Esophagus muscularis mucosa (tissue), 4 donors: ENCODE measurements at regions not wholly inside any gene's neighbourhood (a gene's known extent, or its start where the extent isn't known, plus 50 kb on each side); places are given as distances from the start of the nearest gene placed in this dataset.
"Not testable (repeated sequence)": the region's sequence is repeated elsewhere in the genome, so short reads cannot be mapped to it uniquely, and the experiment has no call there.

Source experiments
- DNase-seq: peaks from one replicate; pipeline ENCODE4 v3.0.0-alpha.2; 2017; ENCODE audit errors: extremely low spot score
- H3K27ac ChIP-seq, 4 donors: fragments of 200-600 bp; sonication (generic); replicated peaks in 1 of 4; 1 replicate in 3 of 4; 2 replicates in 1 of 4; pipeline ENCODE4 v1.5.1; 2016 to 2019; ENCODE audit warnings: mild to moderate bottlenecking in 1 of 4
- H3K27me3 ChIP-seq, 4 donors: fragments of 200-600 bp; sonication (generic); one replicate each; pipeline versions ENCODE4 v1.5.1 to v1.6.0; 2016 to 2019
- H3K36me3 ChIP-seq, 4 donors: fragments of 200-600 bp; sonication (generic); one replicate each; pipeline ENCODE4 v1.5.1; 2016 to 2019
- H3K4me1 ChIP-seq, 4 donors: fragments of 200-600 bp; sonication (generic); one replicate each; pipeline ENCODE4 v1.5.1; 2016 to 2019
- H3K4me3 ChIP-seq, 4 donors: fragments of 200-600 bp; sonication (generic); 1 replicate in 2 of 4; 2 replicates in 2 of 4; pipeline ENCODE4 v1.5.1; 2016 to 2019; ENCODE audit warnings: mild to moderate bottlenecking in 4 of 4, moderate library complexity in 1 of 4
- H3K9me3 ChIP-seq, 4 donors: fragments of 200-600 bp; sonication (generic); 1 replicate in 3 of 4; 2 replicates in 1 of 4; pipeline ENCODE4 v1.5.1; 2016 to 2019
- EP300 ChIP-seq: sonication (generic); formaldehyde crosslinking; IDR thresholded peaks from one replicate; pipeline ENCODE4 v1.6.1; 2017; ENCODE audit warnings: antibody characterized with exemption
- POLR2A ChIP-seq: fragments of 450-650 bp; IDR thresholded peaks from one replicate; pipeline ENCODE4 v1.6.1; 2017; ENCODE audit warnings: antibody characterized with exemption, moderate library complexity, mild to moderate bottlenecking, low read depth
- POLR2AphosphoS5 ChIP-seq, 2 donors: sonication (generic); formaldehyde crosslinking; IDR thresholded peaks; one replicate each; pipeline ENCODE4 v1.6.1; 2017; ENCODE audit warnings: antibody characterized with exemption in 2 of 2
- WGBS: methylation state at CpG from one replicate; pipeline ENCODE4 v1.1.5; 2018; 5-methylcytosine and 5-hydroxymethylcytosine counted together
- intact Hi-C: fragments of 100-400 bp; cut with DNase I; formaldehyde crosslinking; loops from one replicate; pipeline ENCODE4 v1.15.1; 2023
- TF ChIP-seq, protein P1 (sequence below), 3 experiments: fragments of 200-600 bp in 2 of 3; fragments of 450-650 bp in 1 of 3; sonication (generic) in 2 of 3; IDR thresholded peaks; one replicate each; pipeline ENCODE4 v1.5.1; 2017 to 2019; ENCODE audit warnings: antibody characterized with exemption in 3 of 3, mild to moderate bottlenecking in 2 of 3, moderate library complexity in 1 of 3

- WGBS: 92% methylated on average over 8 of the region's 8 CpGs
- H3K4me1 ChIP-seq: peaks cover 0 to 5% (median 0%) of the 10 kb centered on the region in 4 donors
- no peak overlapping the region for H3K4me3 ChIP-seq
- no peak for TF ChIP-seq EP300
- TF ChIP-seq, protein P1, sequence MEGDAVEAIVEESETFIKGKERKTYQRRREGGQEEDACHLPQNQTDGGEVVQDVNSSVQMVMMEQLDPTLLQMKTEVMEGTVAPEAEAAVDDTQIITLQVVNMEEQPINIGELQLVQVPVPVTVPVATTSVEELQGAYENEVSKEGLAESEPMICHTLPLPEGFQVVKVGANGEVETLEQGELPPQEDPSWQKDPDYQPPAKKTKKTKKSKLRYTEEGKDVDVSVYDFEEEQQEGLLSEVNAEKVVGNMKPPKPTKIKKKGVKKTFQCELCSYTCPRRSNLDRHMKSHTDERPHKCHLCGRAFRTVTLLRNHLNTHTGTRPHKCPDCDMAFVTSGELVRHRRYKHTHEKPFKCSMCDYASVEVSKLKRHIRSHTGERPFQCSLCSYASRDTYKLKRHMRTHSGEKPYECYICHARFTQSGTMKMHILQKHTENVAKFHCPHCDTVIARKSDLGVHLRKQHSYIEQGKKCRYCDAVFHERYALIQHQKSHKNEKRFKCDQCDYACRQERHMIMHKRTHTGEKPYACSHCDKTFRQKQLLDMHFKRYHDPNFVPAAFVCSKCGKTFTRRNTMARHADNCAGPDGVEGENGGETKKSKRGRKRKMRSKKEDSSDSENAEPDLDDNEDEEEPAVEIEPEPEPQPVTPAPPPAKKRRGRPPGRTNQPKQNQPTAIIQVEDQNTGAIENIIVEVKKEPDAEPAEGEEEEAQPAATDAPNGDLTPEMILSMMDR (IDR thresholded peaks at IDR 0.05): no peak
- TF ChIP-seq POLR2A: no peak
- no peak for TF ChIP-seq POLR2AphosphoS5 (IDR thresholded peaks at IDR 0.05)
- H3K36me3 ChIP-seq: no peaks in the 10 kb centered on the region
- no peaks in the 10 kb centered on the region for H3K27me3 ChIP-seq
- H3K9me3 ChIP-seq: no peaks in the 10 kb centered on the region
- no peak overlapping the region for H3K27ac ChIP-seq
- no peak for DNase-seq
- intact Hi-C loops: no loop called here
Measured at GRCh38 chr3:176840641-176841286, 356.5 kb downstream of the TBL1XR1 start.

- H3K4me1 ChIP-seq: no peaks in the 10 kb centered on the region
- 68% methylated on average over 2 of the region's 2 CpGs for WGBS
Measured at GRCh38 chr3:176839901-176840300, 357.4 kb downstream of the TBL1XR1 start.

GRCh38 chr3:176839466-176839865 lies 357.8 kb downstream of the TBL1XR1 start:
- Histone ChIP-seq H3K9me3 (no peaks in the 10 kb centered on the region), H3K4me3 (no peak overlapping the region), H3K4me1 (no peaks in the 10 kb centered on the region), H3K27me3 (no peaks in the 10 kb centered on the region), H3K36me3 (no peaks in the 10 kb centered on the region), H3K27ac (no peak overlapping the region)
- intact Hi-C loops: no loop called here
- 64% methylated on average over 3 of the region's 3 CpGs for WGBS
- no peak for TF ChIP-seq POLR2AphosphoS5 (IDR thresholded peaks at IDR 0.05)
- TF ChIP-seq, protein P1 (IDR thresholded peaks at IDR 0.05): no peak
- no peak for TF ChIP-seq EP300
- TF ChIP-seq POLR2A: no peak
- no peak for DNase-seq

More at GRCh38 chr3:176839901-176840300, 357.4 kb downstream of the TBL1XR1 start:
- TF ChIP-seq POLR2AphosphoS5 (IDR thresholded peaks at IDR 0.05) (no peak), POLR2A (no peak), EP300 (no peak)
- TF ChIP-seq, protein P1 (IDR thresholded peaks at IDR 0.05): no peak
- DNase-seq: no peak
- Histone ChIP-seq H3K36me3 (no peaks in the 10 kb centered on the region), H3K27me3 (no peaks in the 10 kb centered on the region), H3K27ac (no peak overlapping the region), H3K4me3 (no peak overlapping the region), H3K9me3 (no peaks in the 10 kb centered on the region)
- intact Hi-C loops: no loop called here

- DNase-seq, H3K4me1 ChIP-seq, H3K27ac ChIP-seq, H3K9me3 ChIP-seq, intact Hi-C loops, H3K36me3 ChIP-seq, H3K4me3 ChIP-seq, H3K27me3 ChIP-seq: not testable (repeated sequence)
- 91% methylated on average over 13 of the region's 15 CpGs for WGBS
Measured at GRCh38 chr3:176827244-176827643, 370.0 kb downstream of the TBL1XR1 start.

DNA sequence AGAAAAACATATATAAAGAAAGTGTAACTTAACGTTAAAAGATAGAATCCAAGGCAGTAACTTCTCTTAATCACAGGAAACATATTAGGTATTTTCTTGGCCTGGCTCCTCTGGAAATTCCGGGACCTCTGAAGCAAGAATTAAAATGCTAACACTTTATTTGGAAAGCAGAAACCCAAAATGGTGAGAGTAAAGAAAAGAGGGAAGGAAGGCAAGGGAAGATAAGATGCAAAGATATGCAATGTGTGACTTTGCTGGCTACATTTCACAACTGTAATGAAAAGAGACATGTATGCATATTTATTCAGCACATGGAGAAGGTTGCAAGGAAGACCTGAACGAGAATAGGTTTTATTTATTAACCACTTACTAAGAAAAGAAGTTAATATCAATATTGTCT lies 372.5 kb downstream of the TBL1XR1 start:
- Histone ChIP-seq H3K9me3 (no peaks in the 10 kb centered on the region), H3K4me3 (no peak overlapping the region), H3K27ac (no peak overlapping the region), H3K36me3 (no peaks in the 10 kb centered on the region), H3K27me3 (no peaks in the 10 kb centered on the region), H3K4me1 (no peaks in the 10 kb centered on the region)
- 58% methylated on average over 3 of the region's 3 CpGs for WGBS
- no peak for TF ChIP-seq POLR2AphosphoS5 (IDR thresholded peaks at IDR 0.05)
- TF ChIP-seq, protein P1 (IDR thresholded peaks at IDR 0.05): no peak
- no peak for TF ChIP-seq POLR2A
- no peak for TF ChIP-seq EP300
- DNase-seq: no peak
- intact Hi-C loops: no loop called here
